GM18867 (cell line): ENCODE measurements at regions not wholly inside any gene's neighbourhood (a gene's known extent, or its start where the extent isn't known, plus 50 kb on each side); places are given as distances from the start of the nearest gene placed in this dataset.

ENCODE experiments used
- ATAC-seq: cut with Tn5 transposase; IDR thresholded peaks from one replicate; pipeline ENCODE4 v1.9.1; 2021; ENCODE audit warnings: mild to moderate bottlenecking, moderate library complexity; ENCODE audit not compliant: unreplicated experiment

DNA sequence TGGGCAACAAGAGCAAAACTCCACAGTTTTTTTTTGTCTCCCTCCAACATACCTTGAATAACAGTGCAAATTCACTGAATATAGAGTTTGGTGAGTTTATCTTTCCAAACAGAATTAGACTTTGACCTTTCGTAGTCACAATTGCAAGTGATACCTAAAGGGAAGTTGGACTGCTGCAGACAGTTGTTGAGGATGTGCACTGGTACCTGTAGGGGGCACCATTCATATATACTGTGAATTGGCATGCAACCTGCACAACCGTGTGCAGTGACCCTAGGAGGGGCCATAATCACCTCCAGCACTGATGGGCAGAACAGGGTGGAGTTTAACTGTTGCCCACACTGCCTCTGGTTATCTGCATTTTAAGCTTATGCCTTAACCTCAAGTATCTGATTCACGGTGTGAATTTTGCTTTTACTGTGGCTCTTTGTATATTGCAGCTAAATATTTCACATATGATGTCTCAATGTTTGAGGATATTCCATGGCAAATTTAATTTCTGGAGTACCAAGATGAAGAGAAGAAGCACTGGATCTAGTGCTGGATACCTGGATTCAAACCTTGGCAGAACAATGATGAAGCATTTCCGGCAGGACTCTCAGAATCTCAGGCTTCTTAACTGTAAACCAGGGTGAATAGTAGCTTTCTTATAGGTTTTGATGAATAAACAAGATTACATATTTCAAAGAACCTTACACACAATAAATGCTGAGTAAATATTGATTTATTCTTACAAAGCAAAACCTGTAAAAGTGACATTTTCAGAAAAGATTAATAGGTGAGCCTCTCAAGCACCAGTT lies 144.3 kb downstream of the ACTBL2 start:
- peak; percentile 85 for ATAC-seq

DNA sequence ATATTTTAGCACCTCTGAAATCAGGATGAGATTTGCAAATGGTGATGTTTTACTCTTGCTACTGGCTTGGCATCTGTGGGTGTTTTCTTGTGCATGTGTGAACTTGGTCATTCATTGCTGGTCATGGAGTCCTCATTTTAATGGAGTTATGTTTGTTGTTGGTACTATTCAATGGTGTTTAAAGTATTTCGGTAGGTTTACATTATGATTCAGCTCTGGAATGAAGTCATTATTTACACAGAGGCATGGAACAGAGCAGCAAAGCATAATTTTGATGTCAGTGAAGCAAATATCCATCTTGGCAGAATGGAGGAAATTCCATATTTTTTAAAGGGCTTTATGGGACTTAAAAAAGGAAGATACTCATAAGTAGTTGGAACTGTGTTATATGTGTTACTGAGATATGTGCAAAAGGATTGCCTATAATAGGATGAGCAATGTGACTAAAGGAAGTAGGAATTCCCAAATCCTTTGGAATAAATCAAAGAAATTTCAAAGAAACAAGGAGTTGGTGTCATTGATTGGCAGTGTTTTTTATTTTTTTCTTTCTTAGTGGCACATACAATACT lies 147.4 kb downstream of the ACTBL2 start:
- ATAC-seq: no peak

DNA sequence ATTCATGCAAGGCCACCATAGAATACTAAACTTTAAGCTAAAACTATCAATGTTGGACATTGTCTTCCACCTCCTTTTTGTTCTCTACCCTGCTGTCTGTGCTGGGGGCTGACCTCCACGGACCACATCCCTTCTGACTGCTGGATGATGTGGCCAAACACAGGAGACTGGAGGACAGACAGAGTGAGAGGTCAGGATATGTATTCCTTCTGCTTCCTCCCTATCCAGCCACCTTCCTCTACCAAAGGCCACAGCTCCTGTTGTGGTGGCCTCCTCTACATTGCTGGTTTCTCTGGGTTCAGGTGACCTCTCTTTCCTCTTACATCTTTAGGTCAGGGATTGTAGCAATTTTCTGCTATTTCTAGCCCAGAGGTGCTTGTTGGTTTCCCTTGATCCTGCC lies 148.1 kb downstream of the ACTBL2 start:
- no peak for ATAC-seq

DNA sequence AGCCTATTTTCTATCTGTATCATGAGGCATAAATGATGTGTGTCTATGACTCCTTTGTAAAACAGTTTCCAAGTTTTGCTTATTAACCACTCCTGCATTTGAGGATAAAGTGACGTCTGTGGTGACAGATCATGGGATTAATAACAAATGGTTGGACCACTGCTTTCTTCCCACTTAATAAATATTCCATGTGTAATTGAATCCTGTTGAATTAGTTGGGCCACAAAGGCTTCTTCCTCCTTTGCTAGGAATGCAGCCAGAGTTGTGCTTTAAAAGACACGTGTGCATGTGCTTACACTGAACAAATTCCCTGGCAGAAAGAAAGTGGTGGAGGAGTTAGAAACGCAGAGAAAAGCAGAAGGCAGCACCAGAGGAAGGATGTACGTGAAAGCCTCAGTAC lies 150.2 kb downstream of the ACTBL2 start:
- ATAC-seq: no peak

DNA sequence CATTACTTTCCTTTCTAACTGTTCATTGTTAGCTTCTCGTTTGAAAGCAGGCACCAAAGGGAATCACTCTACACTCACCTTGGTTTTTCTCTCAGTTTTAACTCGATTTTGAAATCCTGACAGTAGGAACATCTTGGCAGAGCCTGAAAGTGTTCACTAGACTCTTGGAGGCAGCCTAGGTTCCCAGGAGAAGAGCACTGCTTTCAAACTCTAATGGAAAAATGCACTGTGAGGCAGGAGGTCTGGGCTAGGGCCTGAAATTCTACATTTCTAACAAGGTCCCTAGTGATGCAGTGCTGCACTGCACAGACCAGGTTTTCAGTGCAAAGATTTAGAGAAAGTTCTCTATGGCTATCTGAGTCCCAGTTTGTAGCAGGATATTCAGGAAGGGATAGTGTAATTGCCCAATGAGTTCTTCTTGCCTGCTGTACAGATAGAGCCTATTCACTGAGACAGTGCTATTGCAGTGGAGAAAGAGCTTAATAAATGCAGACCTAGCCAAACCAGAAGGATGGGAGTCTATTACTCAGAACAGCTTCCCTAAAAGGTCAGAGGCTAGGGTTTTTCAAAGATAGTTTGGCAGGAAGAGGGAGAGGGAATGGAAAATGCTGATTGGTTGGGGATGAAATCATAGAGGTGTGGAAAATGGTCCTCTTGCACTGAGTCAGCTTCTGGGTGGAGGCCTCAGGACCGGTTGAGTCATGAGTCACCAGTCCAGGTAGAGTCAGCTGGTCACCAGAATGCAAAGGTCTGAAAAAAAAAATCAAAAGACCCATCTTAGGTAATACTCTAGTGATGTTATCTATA lies 153.9 kb downstream of the GPBP1 start:
- ATAC-seq: no peak

DNA sequence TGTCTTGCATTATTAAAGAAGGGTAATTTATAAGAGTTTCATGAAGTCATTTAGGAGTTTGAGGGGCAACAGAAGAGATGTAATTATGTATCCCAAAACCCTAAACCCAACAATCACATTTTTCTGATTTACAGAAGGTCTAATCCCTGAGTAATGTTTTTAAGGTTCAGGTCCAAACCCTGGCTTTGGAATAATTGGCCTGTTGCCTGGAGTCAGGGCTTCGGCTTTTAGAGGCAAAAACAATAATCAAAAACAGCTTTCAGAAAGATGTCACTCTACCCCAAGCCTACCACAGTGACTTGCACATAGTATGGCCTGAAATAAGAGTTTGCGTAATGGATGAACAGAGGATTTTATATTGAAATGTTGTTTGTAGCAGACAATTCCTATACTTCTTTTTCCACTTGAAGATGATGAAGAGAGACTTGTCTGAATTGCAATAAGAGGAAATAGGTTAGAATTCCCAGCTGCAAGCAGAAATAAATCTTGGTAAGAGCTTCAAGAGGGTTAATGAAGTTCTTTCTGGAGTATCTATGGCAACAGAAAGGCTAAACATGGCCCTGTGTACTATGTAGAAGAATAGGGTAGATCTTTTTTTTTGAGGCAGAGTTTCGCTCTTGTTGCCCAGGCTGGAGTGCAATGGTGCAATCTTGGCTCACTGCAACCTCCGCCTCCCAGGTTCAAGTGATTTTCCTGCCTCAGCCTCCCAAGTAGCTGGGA lies 152.0 kb downstream of the GPBP1 start:
- ATAC-seq: no peak

DNA sequence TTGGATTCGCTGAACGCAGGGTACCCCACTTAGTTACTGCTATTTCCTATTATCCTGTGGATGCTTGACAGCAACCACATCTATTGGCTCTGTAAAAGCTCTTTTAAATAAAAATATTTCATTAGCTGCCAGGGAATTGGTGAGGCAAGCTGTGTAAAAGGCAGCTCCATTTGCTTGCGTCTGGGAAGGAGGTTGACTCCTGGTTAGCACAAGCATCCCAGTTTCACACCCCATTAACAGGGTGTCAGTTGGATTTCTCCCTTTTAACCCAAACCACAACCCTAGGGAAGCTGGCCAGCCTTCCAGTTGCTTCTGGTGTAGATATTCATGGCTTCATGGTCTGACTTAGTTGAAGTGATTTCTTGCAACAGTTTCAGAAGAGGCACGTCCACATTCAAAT lies 151.0 kb downstream of the GPBP1 start:
- ATAC-seq: no peak

DNA sequence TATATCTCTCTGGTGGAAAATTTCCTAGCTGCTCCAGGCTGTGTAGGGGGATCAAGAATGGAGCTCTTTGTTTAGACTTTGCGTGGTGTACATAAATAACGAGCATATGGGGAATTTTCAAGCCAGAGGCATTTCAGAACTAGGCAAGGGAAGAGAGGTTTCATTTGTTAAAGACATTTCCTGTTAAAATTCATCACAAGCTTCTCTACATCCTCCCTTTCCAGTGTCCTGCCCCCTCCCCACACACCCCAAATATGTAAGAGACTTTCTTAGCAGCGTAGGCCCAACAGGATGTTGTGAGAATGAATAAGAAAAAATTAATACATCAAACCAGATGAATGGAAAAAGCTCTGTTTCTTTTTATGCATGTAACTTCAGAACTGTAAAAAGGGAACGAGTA lies 150.3 kb downstream of the GPBP1 start:
- no peak for ATAC-seq

DNA sequence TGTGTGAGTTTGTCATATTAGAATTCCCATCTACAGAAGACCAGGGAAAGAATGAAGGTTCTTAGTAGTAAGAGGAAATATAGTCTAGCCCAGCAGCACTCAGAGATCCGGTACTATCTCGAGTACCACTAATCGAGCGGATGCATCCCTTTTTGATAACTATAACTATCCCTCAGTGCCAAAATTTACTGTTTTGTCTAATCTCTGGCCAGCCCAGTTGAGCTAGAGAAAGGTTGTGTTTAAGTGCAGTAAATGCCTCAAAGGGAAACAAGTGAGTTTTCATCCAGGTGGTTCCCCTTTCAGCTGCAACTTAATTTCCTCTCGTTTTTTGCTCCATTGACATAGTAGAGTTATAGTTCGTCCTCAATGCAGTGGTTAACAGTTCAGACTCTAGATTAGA lies 146.7 kb downstream of the GPBP1 start:
- ATAC-seq: no peak

DNA sequence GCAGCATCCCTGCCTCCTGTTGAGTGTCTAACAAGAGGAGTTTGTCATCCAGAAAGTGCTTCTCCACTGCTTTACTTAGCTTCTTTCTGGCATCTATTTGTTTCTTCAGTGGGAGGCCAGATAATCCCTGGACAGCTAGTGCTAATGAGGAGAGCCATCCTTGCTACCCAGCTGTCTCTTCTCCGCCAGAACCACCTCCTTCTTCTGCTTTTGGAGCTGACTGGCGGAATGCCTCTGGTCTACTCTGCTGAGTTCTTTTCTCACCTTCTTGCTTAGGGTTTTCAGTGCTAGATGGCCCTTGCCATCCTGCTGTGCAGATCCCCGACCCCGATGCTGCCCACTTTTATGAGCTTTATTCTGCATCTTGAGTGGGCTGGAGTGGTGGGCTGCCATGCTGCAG lies 145.8 kb downstream of the GPBP1 start:
- ATAC-seq: no peak

DNA sequence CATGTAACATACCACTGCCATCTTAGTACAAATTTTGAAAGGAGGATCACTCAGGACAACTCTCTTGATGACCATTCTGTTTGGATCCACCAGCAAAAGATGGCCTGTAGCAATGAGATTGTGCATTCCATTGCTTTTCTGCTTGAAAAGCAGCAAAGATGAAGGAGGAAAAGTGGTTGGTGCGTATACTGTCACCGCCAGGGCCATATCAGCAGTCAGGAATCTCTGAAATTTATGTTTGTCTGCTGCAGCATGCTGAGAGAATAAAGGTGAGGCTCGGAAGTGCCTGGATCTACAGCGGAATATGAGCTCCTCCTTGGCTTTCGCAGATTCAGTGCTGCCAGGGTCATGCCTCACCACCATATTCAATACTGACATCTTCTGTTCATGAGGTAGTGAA lies 144.4 kb downstream of the GPBP1 start:
- no peak for ATAC-seq

DNA sequence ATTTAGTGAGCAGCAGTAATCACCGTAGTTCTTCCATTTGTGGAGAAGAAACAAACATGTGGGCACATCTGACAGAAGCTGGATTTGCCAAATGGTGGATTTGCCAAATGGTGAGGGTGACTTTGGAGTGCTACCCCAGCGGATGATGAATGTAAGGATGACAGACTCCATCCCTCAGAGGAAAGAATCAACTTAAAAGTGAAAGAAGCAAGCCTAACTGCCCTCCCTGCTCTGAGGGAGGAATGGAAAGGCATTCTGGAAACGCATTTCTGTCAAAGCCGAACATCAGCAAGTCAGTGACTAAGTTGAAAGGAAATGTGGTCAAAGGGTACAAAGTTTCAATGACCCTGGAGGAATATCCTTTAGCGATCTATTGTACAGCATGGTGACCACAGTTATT lies 143.5 kb downstream of the GPBP1 start:
- no peak for ATAC-seq

DNA sequence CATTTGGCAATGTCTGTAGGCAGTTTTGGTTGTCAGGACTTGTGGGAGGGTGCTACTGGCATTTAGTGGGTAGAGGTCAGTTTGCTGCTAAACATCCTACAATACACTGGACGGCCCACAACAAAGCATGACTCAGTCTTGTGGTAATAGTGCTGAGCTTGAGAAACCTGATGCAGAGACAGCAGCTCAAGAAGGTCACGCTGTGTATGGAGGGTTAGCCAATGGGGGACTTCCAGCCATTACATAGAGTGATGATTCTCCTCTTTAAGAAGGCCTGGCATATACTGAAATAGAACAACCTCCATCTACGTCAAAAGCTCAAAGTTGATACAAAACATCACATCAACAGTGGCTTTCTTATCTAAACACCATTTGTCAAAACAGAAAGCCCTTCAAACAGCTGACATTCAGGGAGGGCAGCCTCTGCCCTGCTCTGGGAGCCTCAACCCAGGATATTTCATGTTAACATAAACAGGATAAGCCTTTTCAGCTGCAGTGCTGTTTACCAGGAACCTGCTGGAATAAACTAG lies 143.0 kb downstream of the GPBP1 start:
- ATAC-seq: no peak

DNA sequence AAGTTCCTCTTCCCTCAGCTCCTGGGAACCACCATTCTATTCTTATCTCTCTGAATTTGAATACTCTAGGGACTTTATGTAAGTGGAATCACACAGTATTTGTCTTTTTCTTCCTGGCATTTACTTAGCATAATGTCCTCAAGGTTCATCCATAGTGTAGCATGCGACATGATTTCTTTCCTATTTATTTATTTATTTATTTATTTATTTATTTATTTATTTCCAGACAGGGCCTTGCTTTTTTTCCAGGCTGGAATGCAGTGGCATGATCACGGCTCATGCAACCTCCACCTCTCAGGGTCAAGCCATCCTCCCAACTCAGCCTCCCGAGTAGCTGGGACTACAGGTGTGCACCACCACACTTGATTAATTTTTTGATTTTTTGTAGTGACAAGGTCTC lies 142.1 kb downstream of the GPBP1 start:
- ATAC-seq: no peak
